Activated CD8-positive, alpha-beta memory T cell treated with anti-CD3 and anti-CD28 coated beads for 1 hour (primary cell): ENCODE measurements at regions not wholly inside any gene's neighbourhood (a gene's known extent, or its start where the extent isn't known, plus 50 kb on each side); places are given as distances from the start of the nearest gene placed in this dataset.
"Not testable (repeated sequence)": the region's sequence is repeated elsewhere in the genome, so short reads cannot be mapped to it uniquely, and the experiment has no call there.

Experiments used
- DNase-seq, 2 donors: peaks; one replicate each; pipeline ENCODE4 v3.0.0-alpha.2; 2020; ENCODE audit warnings: low read depth in 1 of 2; ENCODE audit errors: extremely low read depth in 1 of 2

GRCh38 chr3:40877631-40878463 lies 321.5 kb upstream of the CTNNB1 start:
- DNase-seq, result no peak

- no peak for DNase-seq
Observed at GRCh38 chr3:40878464-40878905, 320.8 kb upstream of the CTNNB1 start.

GRCh38 chr3:40885430-40885829 lies 313.9 kb upstream of the CTNNB1 start:
- no peak for DNase-seq

- DNase-seq, result no peak
Observed at GRCh38 chr3:40886660-40887425, 312.5 kb upstream of the CTNNB1 start.

- no peak for DNase-seq
Observed at GRCh38 chr3:40891186-40891585, 308.1 kb upstream of the CTNNB1 start.

- no peak for DNase-seq
Observed at GRCh38 chr3:40895109-40895508, 304.2 kb upstream of the CTNNB1 start.

GRCh38 chr3:40899286-40899712 lies 300.0 kb upstream of the CTNNB1 start:
- DNase-seq, result no peak

GRCh38 chr3:40901298-40901697 lies 298.0 kb upstream of the CTNNB1 start:
- no peak for DNase-seq

GRCh38 chr3:40901796-40902195 lies 297.5 kb upstream of the CTNNB1 start:
- DNase-seq, result no peak

GRCh38 chr3:40907907-40908465 lies 291.3 kb upstream of the CTNNB1 start:
- DNase-seq, result not testable (repeated sequence)

GRCh38 chr3:40908612-40909011 lies 290.7 kb upstream of the CTNNB1 start:
- DNase-seq, result no peak

- DNase-seq, result no peak
Observed at GRCh38 chr3:40911264-40911663, 288.0 kb upstream of the CTNNB1 start.

- DNase-seq, result no peak
Observed at GRCh38 chr3:40911928-40912327, 287.4 kb upstream of the CTNNB1 start.

- no peak for DNase-seq
Observed at GRCh38 chr3:40912461-40912860, 286.8 kb upstream of the CTNNB1 start.

- no peak for DNase-seq
Observed at GRCh38 chr3:40913192-40913591, 286.1 kb upstream of the CTNNB1 start.

GRCh38 chr3:40913641-40914040 lies 285.7 kb upstream of the CTNNB1 start:
- no peak for DNase-seq

GRCh38 chr3:40914475-40914874 lies 284.8 kb upstream of the CTNNB1 start:
- no peak for DNase-seq

- no peak for DNase-seq
Observed at GRCh38 chr3:40915346-40915865, 283.9 kb upstream of the CTNNB1 start.

GRCh38 chr3:40920041-40920440 lies 279.3 kb upstream of the CTNNB1 start:
- DNase-seq, result no peak

- DNase-seq, result no peak
Observed at GRCh38 chr3:40921251-40921650, 278.1 kb upstream of the CTNNB1 start.

- no peak for DNase-seq
Observed at GRCh38 chr3:40923143-40923542, 276.2 kb upstream of the CTNNB1 start.
